GM12864 (cell line): ENCODE measurements at regions not wholly inside any gene's neighbourhood (a gene's known extent, or its start where the extent isn't known, plus 50 kb on each side); places are given as distances from the start of the nearest gene placed in this dataset.

Source experiments
- DNase-seq: peaks from one replicate; pipeline ENCODE4 v3.0.0-alpha.2; 2011; ENCODE audit warnings: low read depth
- H3K4me3 ChIP-seq: 2 replicates; pipeline ENCODE4 v1.5.1; 2011; ENCODE audit warnings: mild to moderate bottlenecking, low read depth, low read length, control low read depth
- CTCF ChIP-seq: IDR thresholded peaks from 2 replicates; pipeline ENCODE4 v1.5.1; 2011; ENCODE audit warnings: low read depth, mild to moderate bottlenecking, moderate library complexity, low read length, control low read depth, inconsistent platforms; ENCODE audit errors: missing control alignments

GRCh38 chr15:31444844-31445243, 118.2 kb downstream of the KLF13 start:
- H3K4me3 ChIP-seq, result no peak overlapping the region

GRCh38 chr15:31446546-31446945, 119.9 kb downstream of the KLF13 start:
- no peak overlapping the region for H3K4me3 ChIP-seq
- TF ChIP-seq CTCF, result no peak
- no peak for DNase-seq

More at GRCh38 chr15:31444844-31445243, 118.2 kb downstream of the KLF13 start:
- TF ChIP-seq CTCF, result no peak
- no peak for DNase-seq

GRCh38 chr15:31447931-31448634, 121.4 kb downstream of the KLF13 start:
- DNase-seq, result no peak
- no peak overlapping the region for H3K4me3 ChIP-seq
- TF ChIP-seq CTCF, result no peak

GRCh38 chr15:31448635-31448979, 122.0 kb downstream of the KLF13 start:
- H3K4me3 ChIP-seq, result no peak overlapping the region
- no peak for DNase-seq
- no peak for TF ChIP-seq CTCF

GRCh38 chr15:31452595-31453557, 126.2 kb downstream of the KLF13 start:
- TF ChIP-seq CTCF, result no peak
- no peak overlapping the region for H3K4me3 ChIP-seq
- DNase-seq, result no peak

GRCh38 chr15:31453558-31454318, 127.1 kb downstream of the KLF13 start:
- no peak for DNase-seq
- TF ChIP-seq CTCF, result no peak
- no peak overlapping the region for H3K4me3 ChIP-seq
